ENCODE measurements at regions not wholly inside any gene's neighbourhood (a gene's known extent, or its start where the extent isn't known, plus 50 kb on each side); places are given as distances from the start of the nearest gene placed in this dataset.

DNA sequence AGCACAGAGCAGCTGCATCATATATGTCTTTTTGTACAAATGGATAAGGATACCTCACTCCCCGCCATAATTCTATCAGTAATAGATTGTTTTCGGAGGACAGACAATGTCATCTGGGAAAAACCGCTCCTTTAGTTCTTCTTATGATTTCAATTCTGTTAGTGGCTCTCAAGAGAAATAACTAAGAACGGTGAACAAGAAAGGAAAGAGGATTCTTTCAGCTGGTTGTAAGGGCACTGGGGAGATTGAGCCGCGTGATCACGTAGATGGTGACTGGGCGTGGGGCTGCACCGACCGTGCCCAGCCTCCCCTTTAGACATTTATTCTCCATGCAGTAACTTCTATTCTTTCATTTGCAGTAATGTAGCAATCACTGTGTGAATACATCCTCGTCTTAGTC is 99.4 kb upstream of the PEG3 start:
- no peak for TF ChIP-seq POLR2AphosphoS5 (IDR thresholded peaks at IDR 0.05)
- TF ChIP-seq, protein P1, sequence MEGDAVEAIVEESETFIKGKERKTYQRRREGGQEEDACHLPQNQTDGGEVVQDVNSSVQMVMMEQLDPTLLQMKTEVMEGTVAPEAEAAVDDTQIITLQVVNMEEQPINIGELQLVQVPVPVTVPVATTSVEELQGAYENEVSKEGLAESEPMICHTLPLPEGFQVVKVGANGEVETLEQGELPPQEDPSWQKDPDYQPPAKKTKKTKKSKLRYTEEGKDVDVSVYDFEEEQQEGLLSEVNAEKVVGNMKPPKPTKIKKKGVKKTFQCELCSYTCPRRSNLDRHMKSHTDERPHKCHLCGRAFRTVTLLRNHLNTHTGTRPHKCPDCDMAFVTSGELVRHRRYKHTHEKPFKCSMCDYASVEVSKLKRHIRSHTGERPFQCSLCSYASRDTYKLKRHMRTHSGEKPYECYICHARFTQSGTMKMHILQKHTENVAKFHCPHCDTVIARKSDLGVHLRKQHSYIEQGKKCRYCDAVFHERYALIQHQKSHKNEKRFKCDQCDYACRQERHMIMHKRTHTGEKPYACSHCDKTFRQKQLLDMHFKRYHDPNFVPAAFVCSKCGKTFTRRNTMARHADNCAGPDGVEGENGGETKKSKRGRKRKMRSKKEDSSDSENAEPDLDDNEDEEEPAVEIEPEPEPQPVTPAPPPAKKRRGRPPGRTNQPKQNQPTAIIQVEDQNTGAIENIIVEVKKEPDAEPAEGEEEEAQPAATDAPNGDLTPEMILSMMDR (IDR thresholded peaks at IDR 0.05), result no peak
- TF ChIP-seq POLR2A (IDR thresholded peaks at IDR 0.05), result no peak
- no peak for TF ChIP-seq EP300 (IDR thresholded peaks at IDR 0.05; ENCODE audit: low read depth)
- in situ Hi-C loops (cut with MboI; ENCODE audit: low pct_ligation_motif_present in 1 of 4, low pct_unique_long_range_greater_than_20kb in 1 of 4, low sequenced_read_pairs in 3 of 4), result no loop called here
- DNase-seq, result no peak
- Histone ChIP-seq H3K4me3 (no peak overlapping the region), H3K27ac (no peak overlapping the region), H3K4me1 (no peaks in the 10 kb centered on the region), H3K36me3 (no peaks in the 10 kb centered on the region), H3K27me3 (peaks cover 13% of the 10 kb centered on the region), H3K9me3 (peaks cover 0 to 12% of the 10 kb centered on the region in 2 donors)
- intact Hi-C loops (cut with DNase I; ENCODE audit: low total_unique reads), result no loop called here
- 93 to 96% methylated on average over 10 to 11 of the region's 11 CpGs for WGBS, 2 donors (ENCODE audit: low coverage in 1 of 2)

DNA sequence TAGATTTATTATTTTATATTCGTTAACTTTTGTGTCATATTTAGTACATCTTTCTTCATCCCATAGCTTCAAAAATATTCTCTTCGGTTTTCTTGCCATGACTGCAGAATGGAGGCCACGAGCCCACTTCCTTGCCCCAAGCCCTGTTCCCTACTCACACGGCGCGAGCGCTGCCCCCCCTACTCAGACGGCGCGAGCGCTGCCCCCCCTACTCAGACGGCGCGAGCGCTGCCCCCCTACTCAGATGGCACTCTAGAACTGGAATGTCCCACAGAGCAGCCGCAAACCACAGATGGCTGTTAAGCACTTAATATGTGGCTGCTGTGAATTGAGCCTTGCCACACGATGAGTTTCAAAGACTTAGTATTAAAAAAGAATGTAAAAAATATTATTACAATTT is 102.2 kb upstream of the PEG3 start:
- peak; percentile 8 for DNase-seq
- no peak overlapping the region for H3K4me3 ChIP-seq
- H3K27ac ChIP-seq, result no peak overlapping the region
- no peaks in the 10 kb centered on the region for H3K36me3 ChIP-seq
- no peaks in the 10 kb centered on the region for H3K4me1 ChIP-seq
- TF ChIP-seq POLR2A (IDR thresholded peaks at IDR 0.05) (no peak), POLR2AphosphoS5 (IDR thresholded peaks at IDR 0.05) (no peak), EP300 (IDR thresholded peaks at IDR 0.05; ENCODE audit: low read depth) (no peak)
- TF ChIP-seq, protein P1 (IDR thresholded peaks at IDR 0.05), result no peak
- 81 to 86% methylated on average over 11 to 17 of the region's 17 CpGs for WGBS, 2 donors (ENCODE audit: low coverage in 1 of 2)
- intact Hi-C loops (cut with DNase I; ENCODE audit: low total_unique reads), result no loop called here
- peaks cover 13% of the 10 kb centered on the region for H3K27me3 ChIP-seq
- in situ Hi-C loops (cut with MboI; ENCODE audit: low pct_ligation_motif_present in 1 of 4, low pct_unique_long_range_greater_than_20kb in 1 of 4, low sequenced_read_pairs in 3 of 4), result no loop called here
- H3K9me3 ChIP-seq, result peaks cover 0 to 12% of the 10 kb centered on the region in 2 donors

- H3K4me1 ChIP-seq, result no peaks in the 10 kb centered on the region
- H3K27me3 ChIP-seq, result peaks cover 5% of the 10 kb centered on the region
- H3K27ac ChIP-seq, result no peak overlapping the region
- 36 to 37% methylated on average over 3 to 6 of the region's 6 CpGs for WGBS, 2 donors (ENCODE audit: low coverage in 1 of 2)
- no peak overlapping the region for H3K4me3 ChIP-seq
- TF ChIP-seq POLR2AphosphoS5 (IDR thresholded peaks at IDR 0.05) (no peak), POLR2A (IDR thresholded peaks at IDR 0.05) (no peak), EP300 (IDR thresholded peaks at IDR 0.05; ENCODE audit: low read depth) (no peak)
- TF ChIP-seq, protein P1 (IDR thresholded peaks at IDR 0.05), result no peak
- in situ Hi-C loops (cut with MboI; ENCODE audit: low pct_ligation_motif_present in 1 of 4, low pct_unique_long_range_greater_than_20kb in 1 of 4, low sequenced_read_pairs in 3 of 4) (no loop called here), intact Hi-C loops (cut with DNase I; ENCODE audit: low total_unique reads) (no loop called here)
- no peak for DNase-seq
- H3K36me3 ChIP-seq, result no peaks in the 10 kb centered on the region
- peaks cover 0 to 5% of the 10 kb centered on the region in 2 donors for H3K9me3 ChIP-seq
These were observed 105.6 kb upstream of the PEG3 start for GRCh38 chr19:56946159-56946558.

DNA sequence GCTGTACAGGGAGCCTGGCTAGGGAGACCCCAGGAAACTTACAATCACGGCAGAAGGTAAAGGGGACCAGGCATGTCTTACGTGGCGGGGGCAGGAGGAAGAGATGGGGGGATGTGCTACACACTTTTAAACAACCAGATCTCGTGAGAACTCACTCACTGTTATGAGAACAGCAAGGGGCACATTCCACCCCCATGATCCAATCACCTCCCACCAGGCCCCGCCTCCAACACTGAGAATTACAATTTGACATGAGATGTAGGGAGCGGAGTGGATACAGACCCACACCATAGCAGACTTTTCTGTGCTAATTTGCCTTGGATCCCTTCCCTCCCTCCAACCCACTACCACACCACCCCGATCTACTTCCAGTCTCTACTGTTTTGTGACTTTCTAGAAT is 106.7 kb upstream of the PEG3 start:
- Histone ChIP-seq H3K4me3 (no peak overlapping the region), H3K27me3 (peaks cover 5% of the 10 kb centered on the region), H3K9me3 (peaks cover 0 to 5% of the 10 kb centered on the region in 2 donors), H3K27ac (no peak overlapping the region), H3K36me3 (no peaks in the 10 kb centered on the region), H3K4me1 (no peaks in the 10 kb centered on the region)
- in situ Hi-C loops (cut with MboI; ENCODE audit: low pct_ligation_motif_present in 1 of 4, low pct_unique_long_range_greater_than_20kb in 1 of 4, low sequenced_read_pairs in 3 of 4) (no loop called here), intact Hi-C loops (cut with DNase I; ENCODE audit: low total_unique reads) (no loop called here)
- no peak for TF ChIP-seq POLR2AphosphoS5 (IDR thresholded peaks at IDR 0.05)
- TF ChIP-seq POLR2A (IDR thresholded peaks at IDR 0.05), result no peak
- no peak for TF ChIP-seq EP300 (IDR thresholded peaks at IDR 0.05; ENCODE audit: low read depth)
- TF ChIP-seq, protein P1 (IDR thresholded peaks at IDR 0.05), result no peak
- no peak for DNase-seq
- 64 to 66% methylated on average over 4 to 7 of the region's 7 CpGs for WGBS, 2 donors (ENCODE audit: low coverage in 1 of 2)

All from transverse colon (tissue), 4 donors.